ENCODE measurements at regions not wholly inside any gene's neighbourhood (a gene's known extent, or its start where the extent isn't known, plus 50 kb on each side); places are given as distances from the start of the nearest gene placed in this dataset.

GRCh38 chr3:137106612-137107240 lies 148.9 kb downstream of the IL20RB start:
- Histone ChIP-seq H3K27me3 (ENCODE audit: control insufficient read depth, extremely low read depth, insufficient read depth, low read length) (no peaks in the 10 kb centered on the region), H3K9me3 (ENCODE audit: control insufficient read depth, low read depth, low read length) (no peaks in the 10 kb centered on the region), H2AFZ (ENCODE audit: control insufficient read depth, low read length) (no peak overlapping the region), H3K36me3 (ENCODE audit: control insufficient read depth in 2 of 2, extremely low read depth in 1 of 2, insufficient read depth in 2 of 2, low read length in 2 of 2) (no peaks in the 10 kb centered on the region), H3K9ac (ENCODE audit: control insufficient read depth, extremely low read depth, insufficient read depth, low read length) (no peak overlapping the region), H3K27ac (ENCODE audit: control insufficient read depth, insufficient read depth, low read length) (no peak overlapping the region), H3K79me2 (ENCODE audit: control insufficient read depth, insufficient read depth, low read length) (no peaks in the 10 kb centered on the region), H3K4me1 (ENCODE audit: control insufficient read depth, extremely low read depth, insufficient read depth, low read length) (no peaks in the 10 kb centered on the region), H3K4me3 (ENCODE audit: control insufficient read depth in 2 of 3, extremely low read depth in 1 of 3, insufficient read depth in 2 of 3, low read depth in 1 of 3, low read length in 3 of 3) (no peak overlapping the region), H3K9me1 (ENCODE audit: control insufficient read depth, extremely low read depth, insufficient read depth, low read length) (no peaks in the 10 kb centered on the region), H4K20me1 (ENCODE audit: control insufficient read depth, extremely low read depth, insufficient read depth, low read length) (no peaks in the 10 kb centered on the region), H3K4me2 (ENCODE audit: control insufficient read depth, extremely low read depth, insufficient read depth, low read depth, low read length) (no peak overlapping the region)
- FAIRE-seq (no peak), DNase-seq (ENCODE audit: low read depth, low spot score) (no peak)
- TF ChIP-seq EZH2 (IDR thresholded peaks at IDR 0.05; ENCODE audit: low read length) = no peak
- TF ChIP-seq CTCF (optimal IDR thresholded peaks at IDR 0.05 in 1 of 3, IDR thresholded peaks at IDR 0.05 in 1 of 3, conservative IDR thresholded peaks at IDR 0.05 in 1 of 3; ENCODE audit: extremely low read depth in 1 of 3, insufficient read depth in 2 of 3, low read length in 3 of 3) = no peak
- dilution Hi-C loops (cut with MboI; ENCODE audit: extremely low pct_ligation_motif_present, low sequenced_read_pairs) = no loop called here

DNA sequence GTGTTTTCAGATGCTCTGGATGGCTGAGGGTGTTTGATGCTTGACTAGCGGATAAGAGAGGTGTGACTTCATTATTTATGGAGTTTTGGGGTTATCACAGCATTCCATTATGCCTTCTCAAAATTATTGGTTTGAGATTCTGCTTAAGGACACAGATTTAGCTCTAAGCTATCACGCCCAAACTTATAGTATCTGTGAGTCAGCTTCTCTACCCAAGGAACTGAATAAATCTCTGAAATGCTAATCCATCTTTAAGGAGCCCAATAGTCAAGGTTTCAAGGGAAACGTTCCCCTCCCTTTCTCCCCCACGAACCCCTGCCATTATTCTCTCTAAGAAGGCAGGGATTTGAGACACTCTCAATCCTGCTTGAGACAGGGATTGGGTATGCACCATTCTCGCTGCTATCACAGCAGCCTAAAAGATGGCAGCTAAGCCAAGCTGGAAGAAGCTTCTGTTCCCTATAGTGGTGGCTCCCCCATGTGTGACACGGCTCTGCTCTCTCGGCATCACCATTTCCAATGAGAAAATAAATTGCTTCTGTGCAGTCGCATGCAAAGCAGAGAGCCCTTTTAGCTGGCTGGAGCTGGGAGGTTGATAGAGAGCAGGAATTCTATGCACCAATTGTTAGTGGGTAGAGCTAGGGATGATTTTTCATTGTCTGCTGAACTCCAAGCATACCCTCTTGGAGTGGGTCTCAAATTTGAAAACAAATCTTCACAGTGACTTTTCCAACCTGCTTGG lies 151.1 kb downstream of the IL20RB start:
- DNase-seq (ENCODE audit: low read depth, low spot score) = no peak
- no peak overlapping the region for H3K4me3 ChIP-seq (ENCODE audit: control insufficient read depth in 2 of 3, extremely low read depth in 1 of 3, insufficient read depth in 2 of 3, low read depth in 1 of 3, low read length in 3 of 3)

More for the DNA sequence above, 151.1 kb downstream of the IL20RB start:
- no peak overlapping the region for H2AFZ ChIP-seq (ENCODE audit: control insufficient read depth, low read length)
- H3K79me2 ChIP-seq (ENCODE audit: control insufficient read depth, insufficient read depth, low read length) = no peaks in the 10 kb centered on the region
- no peak overlapping the region for H3K27ac ChIP-seq (ENCODE audit: control insufficient read depth, insufficient read depth, low read length)
- no peaks in the 10 kb centered on the region for H3K36me3 ChIP-seq (ENCODE audit: control insufficient read depth in 2 of 2, extremely low read depth in 1 of 2, insufficient read depth in 2 of 2, low read length in 2 of 2)
- no peaks in the 10 kb centered on the region for H4K20me1 ChIP-seq (ENCODE audit: control insufficient read depth, extremely low read depth, insufficient read depth, low read length)
- H3K27me3 ChIP-seq (ENCODE audit: control insufficient read depth, extremely low read depth, insufficient read depth, low read length) = no peaks in the 10 kb centered on the region
- H3K9ac ChIP-seq (ENCODE audit: control insufficient read depth, extremely low read depth, insufficient read depth, low read length) = no peak overlapping the region
- no peaks in the 10 kb centered on the region for H3K9me3 ChIP-seq (ENCODE audit: control insufficient read depth, low read depth, low read length)
- FAIRE-seq = no peak
- H3K4me1 ChIP-seq (ENCODE audit: control insufficient read depth, extremely low read depth, insufficient read depth, low read length) = no peaks in the 10 kb centered on the region
- dilution Hi-C loops (cut with MboI; ENCODE audit: extremely low pct_ligation_motif_present, low sequenced_read_pairs) = no loop called here
- no peak overlapping the region for H3K4me2 ChIP-seq (ENCODE audit: control insufficient read depth, extremely low read depth, insufficient read depth, low read depth, low read length)
- no peaks in the 10 kb centered on the region for H3K9me1 ChIP-seq (ENCODE audit: control insufficient read depth, extremely low read depth, insufficient read depth, low read length)
- no peak for TF ChIP-seq CTCF (optimal IDR thresholded peaks at IDR 0.05 in 1 of 3, IDR thresholded peaks at IDR 0.05 in 1 of 3, conservative IDR thresholded peaks at IDR 0.05 in 1 of 3; ENCODE audit: extremely low read depth in 1 of 3, insufficient read depth in 2 of 3, low read length in 3 of 3)
- TF ChIP-seq EZH2 (IDR thresholded peaks at IDR 0.05; ENCODE audit: low read length) = no peak
